ENCODE measurements at regions not wholly inside any gene's neighbourhood (a gene's known extent, or its start where the extent isn't known, plus 50 kb on each side); places are given as distances from the start of the nearest gene placed in this dataset.

GRCh38 chr14:25750436-25750835 lies 700.5 kb upstream of the STXBP6 start:
- no peaks in the 10 kb centered on the region for H3K79me2 ChIP-seq (replicated peaks; ENCODE audit: insufficient read depth, low read length)
- H3K27ac ChIP-seq (ENCODE audit: low read length), result no peak overlapping the region
- H3K4me3 ChIP-seq (ENCODE audit: low read length), result no peak overlapping the region
- H3K27me3 ChIP-seq (ENCODE audit: insufficient read depth, low read depth, low read length), result no peaks in the 10 kb centered on the region
- no peak overlapping the region for H3K4me2 ChIP-seq (ENCODE audit: low read length)
- no peaks in the 10 kb centered on the region for H3K9me3 ChIP-seq (ENCODE audit: low read length)
- no peak for TF ChIP-seq REST (IDR thresholded peaks at IDR 0.05; ENCODE audit: borderline replicate concordance)
- no peak for TF ChIP-seq CTCF (IDR thresholded peaks at IDR 0.05; ENCODE audit: poor library complexity, severe bottlenecking)
- TF ChIP-seq EP300 (conservative IDR thresholded peaks at IDR 0.05; ENCODE audit: poor library complexity, severe bottlenecking), result no peak
- no peak for TF ChIP-seq MXI1 (conservative IDR thresholded peaks at IDR 0.05; ENCODE audit: poor library complexity, severe bottlenecking)
- TF ChIP-seq POLR2AphosphoS5 (IDR thresholded peaks at IDR 0.05), result no peak
- no peak for TF ChIP-seq TAF1 (IDR thresholded peaks at IDR 0.05; ENCODE audit: low read depth)
- TF ChIP-seq SMC3 (conservative IDR thresholded peaks at IDR 0.05; ENCODE audit: poor library complexity), result no peak
- TF ChIP-seq EZH2 (IDR thresholded peaks at IDR 0.05; ENCODE audit: borderline replicate concordance, insufficient read depth, low read length, poor library complexity, severe bottlenecking), result no peak
- TF ChIP-seq RAD21 (conservative IDR thresholded peaks at IDR 0.05), result no peak
- no peak overlapping the region for H3K9ac ChIP-seq (ENCODE audit: low read length)
- H3F3A ChIP-seq (ENCODE audit: insufficient read depth, low read length, poor library complexity, severe bottlenecking), result no peaks in the 10 kb centered on the region
- no peaks in the 10 kb centered on the region for H3K9me2 ChIP-seq (ENCODE audit: insufficient read depth, low read length)
- H3K36me3 ChIP-seq (ENCODE audit: insufficient read depth, low read length), result no peaks in the 10 kb centered on the region
- no peaks in the 10 kb centered on the region for H4K20me1 ChIP-seq (ENCODE audit: insufficient read depth)
- no peak overlapping the region for H2AFZ ChIP-seq (ENCODE audit: low read depth, low read length)

Small RNA genes lying in the stretch of these regions (small RNA-seq; reads per million reads assigned to genes)
- 0 reads per million in 3 experiments for gene RF00440

Measured in neural cell (in vitro differentiated cells).